ENCODE measurements at regions not wholly inside any gene's neighbourhood (a gene's known extent, or its start where the extent isn't known, plus 50 kb on each side); places are given as distances from the start of the nearest gene placed in this dataset.

- WGBS, 2 donors: 66 to 75% methylated on average over 17 of the region's 17 CpGs
- FAIRE-seq: no peak
- Histone ChIP-seq H3K9me3 (no peaks in the 10 kb centered on the region), H3K36me3 (no peaks in the 10 kb centered on the region), H3K27me3 (no peaks in the 10 kb centered on the region), H3K4me1 (no peaks in the 10 kb centered on the region), H3K27ac (no peak overlapping the region), H3K4me3 (no peak overlapping the region)
- no peak for TF ChIP-seq CTCF (IDR thresholded peaks at IDR 0.05)
- peak in 2 of 6 donors; percentile 41 to 43 for DNase-seq
- no peak for ATAC-seq
- intact Hi-C loops (cut with DNase I): no loop called here
Measured at GRCh38 chr4:8769645-8770517, 101.8 kb downstream of the HMX1 start.

- 71 to 81% methylated on average over 20 of the region's 20 CpGs for WGBS, 2 donors
Measured at GRCh38 chr4:8768357-8768999, 103.2 kb downstream of the HMX1 start.

GRCh38 chr4:8766610-8767009, 105.0 kb downstream of the HMX1 start:
- no peak for ATAC-seq
- Histone ChIP-seq H3K27ac (no peak overlapping the region), H3K36me3 (no peaks in the 10 kb centered on the region), H3K9me3 (no peaks in the 10 kb centered on the region), H3K4me1 (no peaks in the 10 kb centered on the region), H3K4me3 (no peak overlapping the region), H3K27me3 (no peaks in the 10 kb centered on the region)
- intact Hi-C loops (cut with DNase I): no loop called here
- DNase-seq: peak in 2 of 6 donors; percentile 25 to 33
- 61 to 72% methylated on average over 12 of the region's 12 CpGs for WGBS, 2 donors
- TF ChIP-seq CTCF (IDR thresholded peaks at IDR 0.05): no peak
- no peak for FAIRE-seq

More at GRCh38 chr4:8768357-8768999, 103.2 kb downstream of the HMX1 start:
- H3K9me3 ChIP-seq: no peaks in the 10 kb centered on the region
- FAIRE-seq (no peak), ATAC-seq (no peak), DNase-seq (peak in 2 of 6 donors; percentile 23 to 35)
- H3K36me3 ChIP-seq: no peaks in the 10 kb centered on the region
- no peak overlapping the region for H3K27ac ChIP-seq
- TF ChIP-seq CTCF (IDR thresholded peaks at IDR 0.05): no peak
- no peaks in the 10 kb centered on the region for H3K4me1 ChIP-seq
- H3K4me3 ChIP-seq: no peak overlapping the region
- intact Hi-C loops (cut with DNase I): no loop called here
- H3K27me3 ChIP-seq: no peaks in the 10 kb centered on the region

GRCh38 chr4:8765631-8766590, 105.7 kb downstream of the HMX1 start:
- Histone ChIP-seq H3K27ac (no peak overlapping the region), H3K4me1 (no peaks in the 10 kb centered on the region), H3K27me3 (no peaks in the 10 kb centered on the region), H3K9me3 (no peaks in the 10 kb centered on the region), H3K4me3 (no peak overlapping the region), H3K36me3 (no peaks in the 10 kb centered on the region)
- ATAC-seq (no peak), FAIRE-seq (no peak), DNase-seq (peak in 2 of 6 donors; percentile 43 to 44)
- 54 to 69% methylated on average over 19 of the region's 19 CpGs for WGBS, 2 donors
- intact Hi-C loops (cut with DNase I): no loop called here
- no peak for TF ChIP-seq CTCF (IDR thresholded peaks at IDR 0.05)
